ENCODE measurements at regions not wholly inside any gene's neighbourhood (a gene's known extent, or its start where the extent isn't known, plus 50 kb on each side); places are given as distances from the start of the nearest gene placed in this dataset.
A peak's percentile ranks its signal among the peaks of the same experiment; 100 is the strongest.

GRCh38 chr16:82329504-82330192 is 159.6 kb upstream of the MPHOSPH6 start (continued):
- TF ChIP-seq IRX3 (CRISPR knock-in tag; IDR thresholded peaks at IDR 0.05; ENCODE audit: borderline replicate concordance, low read depth) (no peak), ZSCAN9 (CRISPR knock-in tag; IDR thresholded peaks at IDR 0.05; ENCODE audit: borderline replicate concordance) (no peak), ZFP90 (CRISPR knock-in tag; IDR thresholded peaks at IDR 0.05; ENCODE audit: borderline replicate concordance) (no peak), ZNF781 (CRISPR knock-in tag; IDR thresholded peaks at IDR 0.05; ENCODE audit: borderline replicate concordance, not compliant biosample characterization) (peak; percentile 72), ZNF224 (CRISPR knock-in tag; IDR thresholded peaks at IDR 0.05) (no peak), FOXP4 (CRISPR knock-in tag; IDR thresholded peaks at IDR 0.05) (peak; percentile 53), PBX2 (CRISPR knock-in tag; IDR thresholded peaks at IDR 0.05) (no peak), HOXA3 (CRISPR knock-in tag; IDR thresholded peaks at IDR 0.05) (peak; percentile 37; the same call in 1 of the 2 replicates), ZNF614 (CRISPR knock-in tag; IDR thresholded peaks at IDR 0.05; ENCODE audit: borderline replicate concordance) (peak; percentile 80; the same call in 1 of the 2 replicates), ZNF530 (CRISPR knock-in tag; IDR thresholded peaks at IDR 0.05; ENCODE audit: low read depth) (no peak), TBX3 (IDR thresholded peaks at IDR 0.05; ENCODE audit: borderline replicate concordance) (0 out of 2 replicates have a peak, but pooled peaks have one; percentile 40), ZNF670 (CRISPR knock-in tag; IDR thresholded peaks at IDR 0.05; ENCODE audit: borderline replicate concordance) (0 out of 2 replicates have a peak, but pooled peaks have one; percentile 62), SOX6 (IDR thresholded peaks at IDR 0.05) (no peak), SOX6 (CRISPR knock-in tag; IDR thresholded peaks at IDR 0.05) (peak; percentile 88), PATZ1 (CRISPR knock-in tag; IDR thresholded peaks at IDR 0.05) (peak; percentile 17; the same call in 1 of the 2 replicates), SAP130 (CRISPR knock-in tag; IDR thresholded peaks at IDR 0.05; ENCODE audit: low read depth) (peak; percentile 57; the same call in 1 of the 2 replicates), TFE3 (CRISPR knock-in tag; IDR thresholded peaks at IDR 0.05) (peak; percentile 71; the same call in 1 of the 2 replicates), POLR2AphosphoS2 (IDR thresholded peaks at IDR 0.05; ENCODE audit: low read depth, low read length) (no peak), MLX (CRISPR knock-in tag; IDR thresholded peaks at IDR 0.05) (0 out of 2 replicates have a peak, but pooled peaks have one; percentile 23), CBX5 (CRISPR knock-in tag; IDR thresholded peaks at IDR 0.05; ENCODE audit: borderline replicate concordance) (peak; percentile 84; the same call in 1 of the 2 replicates), ELF1 (CRISPR knock-in tag; IDR thresholded peaks at IDR 0.05) (no peak; the same call in 1 of the 2 replicates), ZNF720 (CRISPR knock-in tag; IDR thresholded peaks at IDR 0.05) (no peak), RXRB (CRISPR knock-in tag; IDR thresholded peaks at IDR 0.05; ENCODE audit: borderline replicate concordance) (peak; percentile 44)
